LHCN-M2 (cell line): ENCODE measurements at regions not wholly inside any gene's neighbourhood (a gene's known extent, or its start where the extent isn't known, plus 50 kb on each side); places are given as distances from the start of the nearest gene placed in this dataset.
A peak's percentile ranks its signal among the peaks of the same experiment; 100 is the strongest.
"Not testable (repeated sequence)": the region's sequence is repeated elsewhere in the genome, so short reads cannot be mapped to it uniquely, and the experiment has no call there.

Source experiments
- DNase-seq: peaks from one replicate; pipeline ENCODE4 v3.0.0-alpha.2; 2012; ENCODE audit warnings: low read depth

DNA sequence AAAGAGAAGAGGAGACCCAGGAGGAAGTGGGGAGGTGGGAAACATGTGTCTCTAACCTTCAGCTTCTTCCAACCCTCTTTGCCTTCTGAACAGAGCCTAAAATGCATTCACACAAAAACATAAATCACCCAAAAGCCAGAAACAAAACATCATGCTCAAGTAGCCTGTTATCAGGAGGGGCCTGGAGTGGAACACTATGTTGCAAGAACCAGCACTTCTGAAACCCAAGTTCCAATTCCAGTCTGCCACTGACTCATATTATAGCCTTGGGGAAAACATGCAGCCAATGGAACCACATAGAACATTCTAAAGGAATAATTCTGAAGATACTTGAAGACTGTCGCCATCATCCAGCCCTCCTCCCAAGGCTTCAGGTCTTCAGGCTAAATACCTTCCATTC lies 169.8 kb upstream of the PLXNC1 start:
- DNase-seq = peak; percentile 69

GRCh38 chr12:93979189-93979588 lies 169.2 kb upstream of the PLXNC1 start:
- peak; percentile 33 for DNase-seq

- DNase-seq = no peak
Observed at GRCh38 chr12:93980711-93981110, 167.7 kb upstream of the PLXNC1 start.

- DNase-seq = no peak
Observed at GRCh38 chr12:93981411-93981810, 167.0 kb upstream of the PLXNC1 start.

GRCh38 chr12:93982771-93983315 lies 165.5 kb upstream of the PLXNC1 start:
- DNase-seq = peak; percentile 88

- DNase-seq = no peak
Observed at GRCh38 chr12:93984005-93984404, 164.4 kb upstream of the PLXNC1 start.

GRCh38 chr12:93989949-93990348 lies 158.4 kb upstream of the PLXNC1 start:
- DNase-seq = no peak

- peak; percentile 65 for DNase-seq
Observed at GRCh38 chr12:93990832-93991803, 157.3 kb upstream of the PLXNC1 start.

DNA sequence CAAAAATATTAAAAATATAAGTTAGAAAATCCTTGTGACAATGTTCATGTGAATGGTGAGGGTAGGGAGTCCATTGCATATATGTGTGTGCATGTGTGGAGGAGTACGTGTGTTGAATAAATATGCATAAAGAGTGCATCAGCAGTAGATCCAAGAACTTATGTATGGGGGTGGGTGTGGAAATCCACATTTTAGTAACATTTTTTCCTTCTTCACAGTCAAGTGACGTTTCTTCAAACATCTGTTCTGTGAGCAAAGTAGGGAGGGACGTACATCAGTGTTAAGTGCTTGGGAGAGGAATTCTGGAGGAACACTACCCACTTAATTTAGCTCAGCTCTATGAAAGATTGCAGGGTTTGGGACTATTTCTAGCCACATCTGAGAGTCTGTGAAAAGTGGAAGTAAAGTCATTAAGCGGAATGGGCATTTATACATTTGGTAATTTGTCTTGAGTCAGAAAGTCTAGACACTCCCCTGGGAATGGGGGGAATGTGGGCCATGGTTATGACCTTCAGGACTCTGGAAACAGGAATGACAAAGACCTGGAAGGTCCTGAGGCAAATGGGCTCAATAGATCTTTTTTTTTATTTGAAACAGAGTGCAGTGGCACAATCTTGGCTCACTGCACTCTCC lies 156.4 kb upstream of the PLXNC1 start:
- DNase-seq = no peak

- DNase-seq = no peak
Observed at GRCh38 chr12:93994721-93995120, 153.7 kb upstream of the PLXNC1 start.

DNA sequence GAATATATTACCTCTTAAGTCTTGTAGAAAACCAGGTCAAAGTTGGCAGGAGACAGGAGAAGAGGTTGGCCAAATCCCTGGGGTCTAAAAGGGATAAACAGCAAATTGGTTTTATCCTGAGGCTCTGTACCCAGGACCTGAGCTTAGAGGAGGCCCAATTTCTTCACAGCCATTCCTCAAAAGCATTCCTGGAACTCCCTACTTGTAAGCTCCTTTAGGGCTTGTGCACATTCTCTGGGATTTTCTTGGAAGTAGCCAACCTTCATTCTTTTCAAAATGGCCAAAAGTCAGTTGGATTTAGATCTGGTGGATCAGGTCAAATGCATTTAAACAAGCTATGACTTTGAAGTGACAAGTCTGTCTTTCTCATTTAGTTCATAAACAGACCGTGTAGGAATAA lies 152.1 kb upstream of the PLXNC1 start:
- no peak for DNase-seq

GRCh38 chr12:94001691-94002090 lies 146.7 kb upstream of the PLXNC1 start:
- no peak for DNase-seq

- DNase-seq = not testable (repeated sequence)
Observed at GRCh38 chr12:94002925-94003324, 145.5 kb upstream of the PLXNC1 start.

GRCh38 chr12:94007833-94008232 lies 140.5 kb upstream of the PLXNC1 start:
- not testable (repeated sequence) for DNase-seq

DNA sequence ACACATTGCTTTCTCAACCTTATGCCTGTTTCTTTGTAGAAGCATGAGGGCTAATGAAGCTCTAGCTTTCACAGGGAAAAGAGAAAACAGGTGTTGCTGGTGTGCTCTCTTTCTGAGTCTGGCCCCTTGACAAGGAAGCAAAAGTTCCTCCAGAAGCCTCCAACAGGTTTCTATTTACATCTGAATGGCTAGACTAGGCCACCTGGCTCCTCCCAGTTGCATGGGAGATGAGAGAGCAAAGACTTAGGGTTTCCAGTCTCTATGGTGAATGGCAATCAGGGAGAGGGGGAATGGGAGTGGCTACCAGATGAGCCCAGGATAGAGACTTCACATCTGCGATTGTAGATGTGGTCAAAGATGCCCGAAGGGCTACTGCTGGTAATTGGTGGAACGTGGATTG lies 138.1 kb upstream of the PLXNC1 start:
- no peak for DNase-seq

DNA sequence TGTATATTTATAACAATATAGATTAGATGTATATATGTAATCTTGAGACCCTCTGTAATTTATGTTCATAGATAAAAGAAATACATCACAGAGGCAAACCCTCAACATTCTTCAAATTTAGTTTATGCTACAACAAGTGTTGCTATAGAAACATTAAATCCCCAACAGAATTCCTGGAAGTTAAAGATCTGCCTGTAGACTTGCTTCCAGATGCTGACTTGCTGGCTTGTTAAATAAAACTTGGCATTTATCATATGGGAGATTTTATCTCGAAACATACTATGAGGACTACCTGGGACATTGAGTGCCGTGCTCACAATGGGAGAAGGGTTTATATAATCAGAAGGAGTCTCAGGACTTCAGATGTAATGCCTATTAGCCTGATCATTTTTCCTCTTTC lies 136.3 kb upstream of the PLXNC1 start:
- DNase-seq = no peak

DNA sequence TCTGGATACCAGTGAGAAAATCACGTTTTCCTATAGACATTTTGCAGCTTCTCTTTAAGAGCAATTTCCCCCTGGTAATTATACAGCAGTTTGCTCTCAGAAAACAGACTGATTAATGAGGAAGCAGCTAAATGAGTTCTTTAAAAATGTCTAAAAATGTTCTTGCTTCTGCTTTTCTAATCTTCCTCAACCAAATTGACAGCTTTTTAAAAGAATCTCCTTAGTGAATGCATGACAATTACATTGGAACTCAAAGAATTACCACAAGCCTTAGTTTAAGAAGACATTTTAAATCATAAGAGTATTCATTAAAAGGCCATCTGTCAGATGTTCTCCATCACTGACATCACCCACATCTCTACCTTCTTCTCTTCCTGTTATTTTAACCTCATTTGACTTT lies 135.8 kb upstream of the PLXNC1 start:
- no peak for DNase-seq

DNA sequence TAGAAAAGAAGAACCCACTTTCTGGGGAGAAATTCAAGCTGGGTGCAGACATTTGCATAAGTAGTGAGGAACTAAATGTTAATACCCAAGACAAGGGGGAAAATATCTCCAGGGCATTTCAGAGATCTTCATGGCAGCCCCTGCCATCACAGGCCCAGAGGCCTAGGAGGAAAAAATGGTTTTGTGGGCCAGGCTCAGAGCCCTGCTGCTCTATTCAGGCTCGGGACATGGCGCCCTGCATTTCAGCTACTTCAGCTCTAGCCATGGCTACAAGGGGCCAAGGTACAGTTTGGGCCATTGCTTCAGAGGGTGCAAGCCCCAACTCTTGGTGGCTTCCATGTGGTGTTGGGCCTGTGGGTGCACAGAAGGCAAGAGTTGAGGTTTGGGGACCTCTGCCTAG lies 131.1 kb upstream of the PLXNC1 start:
- DNase-seq = not testable (repeated sequence)

GRCh38 chr12:94020335-94020734 lies 128.0 kb upstream of the PLXNC1 start:
- peak; percentile 67 for DNase-seq

- DNase-seq = no peak
Observed at GRCh38 chr12:94023879-94024278, 124.5 kb upstream of the PLXNC1 start.

- no peak for DNase-seq
Observed at GRCh38 chr12:94025068-94025467, 123.3 kb upstream of the PLXNC1 start.

DNA sequence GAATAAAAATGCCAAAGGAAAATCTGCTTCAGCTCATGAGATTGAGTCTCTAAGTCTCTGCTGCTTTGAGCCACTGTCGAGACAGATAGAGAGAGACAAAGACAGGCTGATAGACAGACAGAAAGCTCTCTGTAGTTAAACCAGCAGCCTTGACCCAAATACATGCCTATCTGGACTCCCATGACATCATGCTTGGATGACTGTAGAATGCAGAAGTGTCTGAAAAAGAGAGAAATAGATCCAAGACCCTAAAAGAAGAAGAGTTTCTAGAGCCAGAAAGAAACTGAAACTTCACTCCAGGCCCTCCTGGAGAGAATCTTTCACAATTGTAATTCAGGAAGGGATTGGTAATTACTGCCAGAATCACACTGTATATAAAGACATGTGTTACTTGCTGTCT lies 122.6 kb upstream of the PLXNC1 start:
- DNase-seq = no peak

DNA sequence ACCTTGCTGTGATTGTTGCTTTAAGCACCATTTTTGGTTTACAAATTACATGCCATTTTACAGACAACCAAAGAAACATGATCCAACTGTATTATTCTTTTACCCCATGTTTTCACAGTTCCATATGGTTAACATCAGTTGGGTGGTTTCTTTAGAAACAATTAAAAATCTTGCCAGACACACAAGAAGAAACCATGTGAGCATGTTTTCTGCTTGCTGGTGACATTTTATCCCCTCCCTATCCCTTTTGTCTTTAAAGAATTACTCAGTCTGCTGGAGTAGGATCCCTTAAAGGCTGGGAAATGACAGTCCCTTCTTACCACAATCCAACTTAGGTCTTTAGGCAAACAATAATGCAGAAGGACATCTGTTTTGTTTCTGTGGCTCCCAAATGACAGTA lies 121.8 kb upstream of the PLXNC1 start:
- no peak for DNase-seq
